Osteocyte (in vitro differentiated cells): ENCODE measurements at regions not wholly inside any gene's neighbourhood (a gene's known extent, or its start where the extent isn't known, plus 50 kb on each side); places are given as distances from the start of the nearest gene placed in this dataset.

ENCODE experiments used
- DNase-seq: peaks from one replicate; pipeline ENCODE4 v3.0.0; 2021; ENCODE audit warnings: mixed read lengths; ENCODE audit not compliant: unreplicated experiment; ENCODE audit errors: extremely low spot score
- H3K27ac Mint-ChIP-seq: one replicate; pipeline ENCODE4 v1.8.0; 2021; ENCODE audit warnings: mild to moderate bottlenecking, mixed read lengths; ENCODE audit not compliant: unreplicated experiment
- H3K27me3 Mint-ChIP-seq: one replicate; pipeline ENCODE4 v1.8.0; 2021; ENCODE audit warnings: mixed read lengths; ENCODE audit not compliant: unreplicated experiment
- H3K36me3 Mint-ChIP-seq: one replicate; pipeline ENCODE4 v1.8.0; 2021; ENCODE audit warnings: mixed read lengths; ENCODE audit not compliant: unreplicated experiment
- H3K4me1 Mint-ChIP-seq: one replicate; pipeline ENCODE4 v1.8.0; 2021; ENCODE audit warnings: mixed read lengths; ENCODE audit not compliant: unreplicated experiment
- H3K4me3 Mint-ChIP-seq: one replicate; pipeline ENCODE4 v1.8.0; 2021; ENCODE audit warnings: mild to moderate bottlenecking, moderate library complexity, mixed read lengths; ENCODE audit not compliant: unreplicated experiment
- H3K9me3 Mint-ChIP-seq: one replicate; pipeline ENCODE4 v1.8.0; 2021; ENCODE audit warnings: mixed read lengths; ENCODE audit not compliant: unreplicated experiment
- CTCF ChIP-seq: fragments of 200-600 bp; sonication (generic); IDR thresholded peaks from 2 replicates; pipeline ENCODE4 v1.5.0; 2021; ENCODE audit warnings: antibody characterized with exemption, mild to moderate bottlenecking, moderate library complexity

- H3K4me3 Mint-ChIP-seq: no peak overlapping the region
- H3K36me3 Mint-ChIP-seq: no peaks in the 10 kb centered on the region
- H3K27me3 Mint-ChIP-seq: no peaks in the 10 kb centered on the region
- TF ChIP-seq CTCF: no peak
- DNase-seq: no peak
- H3K4me1 Mint-ChIP-seq: no peaks in the 10 kb centered on the region
- no peak overlapping the region for H3K27ac Mint-ChIP-seq
- no peaks in the 10 kb centered on the region for H3K9me3 Mint-ChIP-seq
Measured at GRCh38 chr18:47457614-47458013, 206.2 kb upstream of the SKOR2 start.

- H3K36me3 Mint-ChIP-seq: no peaks in the 10 kb centered on the region
- no peaks in the 10 kb centered on the region for H3K27me3 Mint-ChIP-seq
- H3K9me3 Mint-ChIP-seq: no peaks in the 10 kb centered on the region
- H3K4me1 Mint-ChIP-seq: no peaks in the 10 kb centered on the region
- no peak for DNase-seq
- H3K27ac Mint-ChIP-seq: no peak overlapping the region
- H3K4me3 Mint-ChIP-seq: no peak overlapping the region
- TF ChIP-seq CTCF: no peak
Measured at GRCh38 chr18:47453038-47453437, 201.6 kb upstream of the SKOR2 start.

- Mint-ChIP-seq H3K9me3 (peaks cover 5% of the 10 kb centered on the region), H3K27me3 (no peaks in the 10 kb centered on the region)
- no peak for DNase-seq
Measured at GRCh38 chr18:47448956-47449355, 197.5 kb upstream of the SKOR2 start.

GRCh38 chr18:47441914-47442313 lies 190.5 kb upstream of the SKOR2 start:
- H3K36me3 Mint-ChIP-seq: no peaks in the 10 kb centered on the region
- no peaks in the 10 kb centered on the region for H3K4me1 Mint-ChIP-seq
- H3K27me3 Mint-ChIP-seq: peaks cover 1% of the 10 kb centered on the region
- H3K9me3 Mint-ChIP-seq: peaks cover 5% of the 10 kb centered on the region
- TF ChIP-seq CTCF: no peak
- H3K4me3 Mint-ChIP-seq: no peak overlapping the region
- no peak overlapping the region for H3K27ac Mint-ChIP-seq
- no peak for DNase-seq

More at GRCh38 chr18:47448956-47449355, 197.5 kb upstream of the SKOR2 start:
- Mint-ChIP-seq H3K27ac (no peak overlapping the region), H3K36me3 (no peaks in the 10 kb centered on the region), H3K4me1 (no peaks in the 10 kb centered on the region), H3K4me3 (no peak overlapping the region)
- no peak for TF ChIP-seq CTCF

- no peak for TF ChIP-seq CTCF
- Mint-ChIP-seq H3K9me3 (no peaks in the 10 kb centered on the region), H3K27ac (no peak overlapping the region), H3K4me3 (no peak overlapping the region), H3K27me3 (peaks cover 2% of the 10 kb centered on the region), H3K36me3 (no peaks in the 10 kb centered on the region), H3K4me1 (no peaks in the 10 kb centered on the region)
- no peak for DNase-seq
Measured at GRCh38 chr18:47438001-47438400, 186.5 kb upstream of the SKOR2 start.
